ENCODE measurements at regions not wholly inside any gene's neighbourhood (a gene's known extent, or its start where the extent isn't known, plus 50 kb on each side); places are given as distances from the start of the nearest gene placed in this dataset.

GRCh38 chr3:104521606-104522336 lies 844.9 kb upstream of the ALCAM start:
- H3K4me1 ChIP-seq (ENCODE audit: insufficient read depth, low read length), result no peaks in the 10 kb centered on the region; the same call in 1 of the 2 replicates
- DNase-seq, result no peak
- peak overlapping the region in 2 of 3 experiments; percentile 49 to 88; a peak in 3 of 7 replicates for H3K27ac Mint-ChIP-seq
- no peak overlapping the region for H3K27ac ChIP-seq (ENCODE audit: insufficient read length, low read depth, low read length)
- H4K91ac ChIP-seq (ENCODE audit: insufficient read length, low read depth, low read length), result no peak overlapping the region
- TF ChIP-seq, protein P1, sequence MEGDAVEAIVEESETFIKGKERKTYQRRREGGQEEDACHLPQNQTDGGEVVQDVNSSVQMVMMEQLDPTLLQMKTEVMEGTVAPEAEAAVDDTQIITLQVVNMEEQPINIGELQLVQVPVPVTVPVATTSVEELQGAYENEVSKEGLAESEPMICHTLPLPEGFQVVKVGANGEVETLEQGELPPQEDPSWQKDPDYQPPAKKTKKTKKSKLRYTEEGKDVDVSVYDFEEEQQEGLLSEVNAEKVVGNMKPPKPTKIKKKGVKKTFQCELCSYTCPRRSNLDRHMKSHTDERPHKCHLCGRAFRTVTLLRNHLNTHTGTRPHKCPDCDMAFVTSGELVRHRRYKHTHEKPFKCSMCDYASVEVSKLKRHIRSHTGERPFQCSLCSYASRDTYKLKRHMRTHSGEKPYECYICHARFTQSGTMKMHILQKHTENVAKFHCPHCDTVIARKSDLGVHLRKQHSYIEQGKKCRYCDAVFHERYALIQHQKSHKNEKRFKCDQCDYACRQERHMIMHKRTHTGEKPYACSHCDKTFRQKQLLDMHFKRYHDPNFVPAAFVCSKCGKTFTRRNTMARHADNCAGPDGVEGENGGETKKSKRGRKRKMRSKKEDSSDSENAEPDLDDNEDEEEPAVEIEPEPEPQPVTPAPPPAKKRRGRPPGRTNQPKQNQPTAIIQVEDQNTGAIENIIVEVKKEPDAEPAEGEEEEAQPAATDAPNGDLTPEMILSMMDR (conservative IDR thresholded peaks at IDR 0.05), result no peak
- no peak overlapping the region for H2BK120ac ChIP-seq (ENCODE audit: low read depth, low read length, poor library complexity, severe bottlenecking)
- H4K20me1 ChIP-seq (ENCODE audit: control insufficient read depth, insufficient read depth, insufficient read length), result no peaks in the 10 kb centered on the region
- no peak overlapping the region for H3K23ac ChIP-seq (ENCODE audit: insufficient read length, low read depth, low read length)
- peaks cover 2% of the 10 kb centered on the region for H3K23me2 ChIP-seq (ENCODE audit: insufficient read length, low read depth, low read length, poor library complexity, severe bottlenecking)
- no peak overlapping the region for H3K56ac ChIP-seq (ENCODE audit: insufficient read length, low read depth, low read length)
- no peak overlapping the region for H2BK15ac ChIP-seq (ENCODE audit: low read depth, low read length)
- peaks cover 11 to 26% (median 20%) of the 10 kb centered on the region in 3 experiments for H3K36me3 Mint-ChIP-seq (ENCODE audit: insufficient read depth in 1 of 3, low read depth in 3 of 3)
- no peak overlapping the region for H4K5ac ChIP-seq (ENCODE audit: insufficient read length, low read depth, low read length)
- no peaks in the 10 kb centered on the region for H3K79me1 ChIP-seq (ENCODE audit: insufficient read depth, low read depth, low read length, poor library complexity, severe bottlenecking)
- H3T11ph ChIP-seq (ENCODE audit: low read length), result no peak overlapping the region
- peak overlapping the region; percentile 50 for H2BK12ac ChIP-seq (ENCODE audit: insufficient read length, low read depth, low read length)
- H4K8ac ChIP-seq (replicated peaks; ENCODE audit: insufficient read length, low read depth, low read length), result no peak overlapping the region
- peaks cover 13 to 18% of the 10 kb centered on the region in 2 experiments; a peak in 4 of 5 replicates for H3K9me3 Mint-ChIP-seq
- H3K4ac ChIP-seq (ENCODE audit: low read depth, low read length), result no peak overlapping the region
- WGBS (ENCODE audit: extremely low coverage, insufficient read length, low lambda C conversion rate), result no CpG with 5 or more reads among the region's 7 CpGs
- no peak overlapping the region for H3K18ac ChIP-seq (ENCODE audit: insufficient read length, low read depth, low read length)
- H3K14ac ChIP-seq (ENCODE audit: insufficient read depth, low read length), result no peak overlapping the region
- H3K4me3 Mint-ChIP-seq, result no peak overlapping the region
- no peaks in the 10 kb centered on the region for H3K79me2 ChIP-seq (ENCODE audit: insufficient read depth, low read length)
- H2BK20ac ChIP-seq (ENCODE audit: low read depth, low read length, poor library complexity, severe bottlenecking), result no peak overlapping the region
- H3K27me3 Mint-ChIP-seq (ENCODE audit: low read depth), result no peaks in the 10 kb centered on the region
- H3K9me3 ChIP-seq (ENCODE audit: control insufficient read depth, low read depth, low read length), result no peaks in the 10 kb centered on the region
- H2BK5ac ChIP-seq (ENCODE audit: insufficient read length, low read length), result no peak overlapping the region
- no peak overlapping the region for H2AFZ ChIP-seq (ENCODE audit: low read length)
- H3K4me1 Mint-ChIP-seq, result peaks cover 42 to 48% of the 10 kb centered on the region in 2 experiments
- H2AK5ac ChIP-seq (ENCODE audit: insufficient read length, low read length), result peak overlapping the region; percentile 65
- no peak overlapping the region for H3K4me2 ChIP-seq (ENCODE audit: insufficient read depth, insufficient read length, low read length)
- no peak overlapping the region for H3K9ac ChIP-seq (ENCODE audit: extremely low read depth, insufficient read length, low read length)
- no peaks in the 10 kb centered on the region for H3K27me3 ChIP-seq (ENCODE audit: insufficient read depth, low read length)
